ENCODE measurements at regions not wholly inside any gene's neighbourhood (a gene's known extent, or its start where the extent isn't known, plus 50 kb on each side); places are given as distances from the start of the nearest gene placed in this dataset.

- CTCF ChIA-PET (ENCODE audit: low intra/inter-chr PET ratio, low total read pairs), result no interaction called here
- no peak overlapping the region for H3K4me3 ChIP-seq (replicated peaks in 1 of 3; ENCODE audit: insufficient read depth in 1 of 3, low read depth in 2 of 3, low read length in 3 of 3)
- H4K20me1 ChIP-seq (ENCODE audit: insufficient read depth, low read length), result no peaks in the 10 kb centered on the region
- in situ Hi-C loops (cut with HindIII; ENCODE audit: extremely low pct_ligation_motif_present, low pct_unique_long_range_greater_than_20kb) (no loop called here), intact Hi-C loops (cut with micrococcal nuclease; ENCODE audit: unreplicated experiment) (no loop called here)
- H3K36me3 ChIP-seq (replicated peaks in 1 of 2; ENCODE audit: control insufficient read depth in 1 of 2, insufficient read depth in 2 of 2, low read length in 2 of 2), result no peaks in the 10 kb centered on the region
- H3K4me2 ChIP-seq (ENCODE audit: low read depth, low read length), result no peak overlapping the region
- H3K9ac ChIP-seq (ENCODE audit: insufficient read depth, low read depth, low read length), result no peak overlapping the region
- no peak for TF ChIP-seq TBX2 (CRISPR knock-in tag; IDR thresholded peaks at IDR 0.05; ENCODE audit: borderline replicate concordance)
- no peak for TF ChIP-seq SMARCE1 (IDR thresholded peaks at IDR 0.05; ENCODE audit: borderline replicate concordance)
- no peak for TF ChIP-seq KLF11 (CRISPR knock-in tag; IDR thresholded peaks at IDR 0.05)
- TF ChIP-seq HMGXB3 (CRISPR knock-in tag; IDR thresholded peaks at IDR 0.05; ENCODE audit: borderline replicate concordance), result no peak
- TF ChIP-seq CC2D1A (CRISPR knock-in tag; IDR thresholded peaks at IDR 0.05), result no peak
- ATAC-seq (no peak), FAIRE-seq (no peak), DNase-seq (ENCODE audit: low spot score) (no peak)
- POLR2A ChIA-PET, result no interaction called here
- no peaks in the 10 kb centered on the region for H3K4me1 ChIP-seq (ENCODE audit: insufficient read depth, low read length)
- no peak overlapping the region for H2AFZ ChIP-seq (ENCODE audit: low read length)
- H3K9me3 ChIP-seq (ENCODE audit: low read length), result no peaks in the 10 kb centered on the region
- no peak overlapping the region for H3K27ac ChIP-seq (ENCODE audit: extremely low read length, insufficient read depth, low read length)
- no peaks in the 10 kb centered on the region for H3K27me3 ChIP-seq (ENCODE audit: control insufficient read depth in 1 of 2, insufficient read depth in 2 of 2, low read length in 2 of 2)
- H3K79me2 ChIP-seq (ENCODE audit: insufficient read depth, low read length), result no peaks in the 10 kb centered on the region
- BruUV-seq (replicated peaks), result no TSS peak
- 10% methylated on average over 1 of the region's 1 CpG for WGBS (ENCODE audit: low lambda C conversion rate)
Measured at GRCh38 chr6:51384736-51385135, 566.1 kb downstream of the TFAP2B start.

- ChIA-PET CTCF (ENCODE audit: low intra/inter-chr PET ratio, low total read pairs) (no interaction called here), POLR2A (no interaction called here)
- Histone ChIP-seq H3K79me2 (ENCODE audit: insufficient read depth, low read length) (no peaks in the 10 kb centered on the region), H3K27ac (ENCODE audit: extremely low read length, insufficient read depth, low read length) (no peak overlapping the region), H2AFZ (ENCODE audit: low read length) (no peak overlapping the region), H3K4me3 (replicated peaks in 1 of 3; ENCODE audit: insufficient read depth in 1 of 3, low read depth in 2 of 3, low read length in 3 of 3) (no peak overlapping the region), H3K27me3 (ENCODE audit: control insufficient read depth in 1 of 2, insufficient read depth in 2 of 2, low read length in 2 of 2) (no peaks in the 10 kb centered on the region), H3K9ac (ENCODE audit: insufficient read depth, low read depth, low read length) (no peak overlapping the region), H3K36me3 (replicated peaks in 1 of 2; ENCODE audit: control insufficient read depth in 1 of 2, insufficient read depth in 2 of 2, low read length in 2 of 2) (no peaks in the 10 kb centered on the region), H4K20me1 (ENCODE audit: insufficient read depth, low read length) (no peaks in the 10 kb centered on the region), H3K9me3 (ENCODE audit: low read length) (no peaks in the 10 kb centered on the region), H3K4me2 (ENCODE audit: low read depth, low read length) (no peak overlapping the region), H3K4me1 (ENCODE audit: insufficient read depth, low read length) (no peaks in the 10 kb centered on the region)
- WGBS (ENCODE audit: low lambda C conversion rate), result 14% methylated on average over 3 of the region's 3 CpGs
- intact Hi-C loops (cut with micrococcal nuclease; ENCODE audit: unreplicated experiment), result no loop called here
- BruUV-seq (replicated peaks), result no TSS peak
- no peak for DNase-seq (ENCODE audit: low spot score)
- no peak for FAIRE-seq
- no peak for ATAC-seq
- in situ Hi-C loops (cut with HindIII; ENCODE audit: extremely low pct_ligation_motif_present, low pct_unique_long_range_greater_than_20kb), result no loop called here
- no peak for TF ChIP-seq ZNF850 (CRISPR knock-in tag; conservative IDR thresholded peaks at IDR 0.05)
- no peak for TF ChIP-seq ZNF562 (CRISPR knock-in tag; IDR thresholded peaks at IDR 0.05; ENCODE audit: borderline replicate concordance)
- no peak for TF ChIP-seq ZNF572 (CRISPR knock-in tag; IDR thresholded peaks at IDR 0.05)
- TF ChIP-seq CENPX (CRISPR knock-in tag; IDR thresholded peaks at IDR 0.05), result no peak
- TF ChIP-seq ZBTB20 (CRISPR knock-in tag; IDR thresholded peaks at IDR 0.05; ENCODE audit: borderline replicate concordance, low read depth), result no peak
Measured at GRCh38 chr6:51386347-51386836, 567.7 kb downstream of the TFAP2B start.
